Left colon (tissue), 2 donors: ENCODE measurements at regions not wholly inside any gene's neighbourhood (a gene's known extent, or its start where the extent isn't known, plus 50 kb on each side); places are given as distances from the start of the nearest gene placed in this dataset.
"Not testable (repeated sequence)": the region's sequence is repeated elsewhere in the genome, so short reads cannot be mapped to it uniquely, and the experiment has no call there.

Experiments used
- ATAC-seq: fragments of 200-7000 bp; cut with Tn5 transposase; one replicate; pipeline ENCODE4 v1.9.1; 2020; ENCODE audit warnings: mild to moderate bottlenecking, moderate library complexity
- DNase-seq, 2 donors: peaks; one replicate each; pipeline ENCODE4 v3.0.0-alpha.2; 2020
- intact Hi-C, 2 donors: fragments of 100-400 bp; cut with DNase I in 1 of 2; cut with micrococcal nuclease in 1 of 2; formaldehyde crosslinking; loops; one replicate each; pipeline versions ENCODE4 v1.11.2 to v1.14.0; 2022; cut with DNase I, micrococcal nuclease
- donor health status: DM: no; HTN: no; CAD: no.
- donor health status: DM: yes; HTN: yes; CAD: no.

DNA sequence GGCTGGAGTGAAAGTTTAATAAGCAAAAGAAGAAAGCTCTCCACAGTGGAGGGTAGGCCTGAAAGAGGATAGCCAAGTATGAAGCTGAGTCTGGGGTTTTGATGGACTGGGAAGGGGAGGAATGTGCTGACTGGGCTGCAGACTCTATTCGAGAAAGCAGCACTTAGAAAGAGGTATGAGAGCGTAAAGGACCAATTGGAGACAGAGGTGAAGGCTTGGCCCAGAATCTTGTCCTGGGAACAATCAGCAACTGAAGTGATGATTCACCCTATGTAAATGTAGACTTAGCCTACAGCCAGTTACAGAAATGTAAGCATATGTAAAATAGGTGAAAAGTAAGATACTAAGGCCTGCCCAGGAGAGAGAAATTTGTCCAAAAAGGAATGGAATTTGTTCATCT, 111.2 kb upstream of the HSFY2 start:
- DNase-seq (no peak), ATAC-seq (no peak)
- intact Hi-C loops, result no loop called here

DNA sequence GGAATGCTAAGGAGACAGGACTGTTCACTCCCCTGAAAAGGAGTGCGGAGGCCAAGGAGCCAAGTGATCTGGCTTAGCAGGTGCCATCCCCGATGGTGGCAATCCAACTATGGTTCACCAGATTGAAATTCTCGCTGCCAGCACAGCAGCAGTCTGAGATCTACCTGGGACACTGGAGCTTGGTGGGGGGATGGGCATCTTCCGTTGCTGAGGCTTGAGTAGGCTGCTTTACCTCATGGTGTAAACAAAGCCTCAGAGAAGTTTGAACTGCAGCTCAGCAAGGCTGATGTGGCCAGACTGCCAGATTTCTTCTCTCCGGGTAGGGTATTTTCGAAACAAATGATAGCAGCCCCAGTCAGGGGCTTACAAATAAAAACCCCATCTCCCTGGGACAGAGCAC, 95.6 kb upstream of the HSFY2 start:
- ATAC-seq, intact Hi-C loops: not testable (repeated sequence)

DNA sequence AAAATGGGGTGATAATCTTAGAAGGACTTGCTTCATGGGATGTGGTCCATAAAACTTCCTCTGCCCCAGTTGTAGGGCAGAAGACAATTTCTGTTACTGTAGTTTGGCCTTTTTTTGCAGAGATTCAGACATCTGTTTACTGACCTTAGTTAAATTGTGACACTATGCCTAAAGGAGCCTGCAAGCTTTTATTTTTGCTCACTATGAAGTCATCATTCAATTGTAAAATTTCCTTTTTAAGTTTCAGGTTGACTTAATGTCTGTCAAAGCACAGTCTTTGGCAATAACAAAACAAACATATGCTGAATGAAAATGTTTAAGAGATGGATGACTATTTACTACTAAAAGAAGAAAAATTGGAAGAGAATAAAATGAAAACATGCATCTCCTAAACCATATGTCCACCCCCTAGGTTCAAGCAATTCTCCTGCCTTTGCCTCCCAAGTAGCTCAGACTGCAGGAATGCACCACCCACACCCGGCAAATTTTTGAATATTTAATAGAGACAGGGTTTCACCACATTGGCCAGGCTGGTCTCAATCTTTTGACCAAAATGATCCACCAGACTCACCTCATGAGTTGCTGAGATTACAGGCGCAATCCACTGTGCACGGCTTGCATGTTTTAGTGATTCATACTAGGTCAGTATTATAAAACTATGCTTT, 93.5 kb upstream of the HSFY2 start:
- ATAC-seq, DNase-seq, intact Hi-C loops: not testable (repeated sequence)

More for the DNA sequence above, 95.6 kb upstream of the HSFY2 start:
- not testable (repeated sequence) for DNase-seq

DNA sequence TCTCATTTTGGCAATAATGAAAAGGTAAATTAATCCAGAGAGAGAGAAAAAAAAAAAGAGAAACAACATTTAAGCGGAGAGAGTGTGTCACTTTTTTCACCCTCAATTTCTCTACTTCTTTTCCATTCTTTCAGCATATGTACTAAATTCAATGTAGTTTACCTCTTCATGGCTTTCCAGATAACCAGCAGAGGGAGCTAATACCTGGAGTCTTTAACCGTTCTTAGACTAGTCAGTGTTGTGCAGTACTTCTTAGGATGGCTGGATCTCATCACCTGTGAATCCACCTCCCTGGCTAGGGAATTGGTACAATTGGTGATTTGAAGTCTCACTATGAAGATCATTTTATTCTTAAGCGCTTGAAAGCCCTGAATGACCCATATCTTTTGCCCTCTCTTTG, 87.3 kb upstream of the HSFY2 start:
- ATAC-seq, intact Hi-C loops, DNase-seq: not testable (repeated sequence)

DNA sequence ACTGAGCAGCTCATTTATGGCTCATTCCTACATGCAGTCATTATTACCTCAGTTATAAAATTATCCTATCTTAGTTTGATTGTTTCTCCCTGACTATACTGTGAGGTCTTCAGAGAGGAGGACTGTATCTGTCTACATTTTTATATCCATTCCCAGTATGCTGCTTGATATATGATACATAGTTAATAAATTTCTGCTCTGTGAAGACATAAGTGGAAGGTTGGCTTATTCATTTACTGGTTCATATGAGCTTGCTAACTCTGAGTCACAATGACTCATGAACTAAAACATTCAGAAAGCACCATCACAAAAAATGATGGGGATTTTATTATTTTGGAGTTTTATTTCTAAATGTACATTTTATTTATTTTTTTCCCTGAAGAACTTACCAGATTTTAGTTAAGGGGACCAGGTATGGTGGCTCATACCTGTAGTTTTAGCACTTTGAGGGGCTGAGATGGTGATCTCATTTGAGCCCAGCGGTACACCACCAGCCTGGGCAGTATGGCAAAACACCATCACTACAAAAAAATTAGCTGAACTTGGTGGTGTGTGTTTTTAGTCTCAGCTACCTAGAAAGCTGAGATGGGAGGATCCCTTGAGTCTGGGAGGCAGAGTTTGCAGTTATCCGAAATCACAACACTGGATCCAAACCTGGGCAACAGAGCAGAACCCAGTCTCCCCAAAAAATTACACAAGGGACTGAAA, 85.1 kb upstream of the HSFY2 start:
- DNase-seq, intact Hi-C loops, ATAC-seq: not testable (repeated sequence)

DNA sequence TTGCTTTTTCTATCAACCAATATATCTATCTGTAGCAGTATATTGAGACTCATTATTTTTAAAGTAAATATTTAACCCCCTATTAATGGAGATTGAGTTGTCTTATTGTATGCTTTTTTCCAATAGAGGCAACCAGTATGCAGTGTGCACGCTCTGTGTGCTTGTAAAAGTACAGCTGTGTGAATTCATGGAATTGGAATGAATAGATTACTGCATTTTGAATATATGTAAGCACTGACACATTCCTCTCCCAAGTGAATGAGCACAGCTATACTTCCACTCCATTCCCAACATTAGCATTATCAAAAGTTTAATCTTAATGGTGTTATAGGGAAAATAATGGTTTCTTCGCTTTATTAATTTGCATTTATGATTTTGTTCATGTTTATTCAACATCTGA, 81.6 kb upstream of the HSFY2 start:
- ATAC-seq, intact Hi-C loops, DNase-seq: not testable (repeated sequence)

DNA sequence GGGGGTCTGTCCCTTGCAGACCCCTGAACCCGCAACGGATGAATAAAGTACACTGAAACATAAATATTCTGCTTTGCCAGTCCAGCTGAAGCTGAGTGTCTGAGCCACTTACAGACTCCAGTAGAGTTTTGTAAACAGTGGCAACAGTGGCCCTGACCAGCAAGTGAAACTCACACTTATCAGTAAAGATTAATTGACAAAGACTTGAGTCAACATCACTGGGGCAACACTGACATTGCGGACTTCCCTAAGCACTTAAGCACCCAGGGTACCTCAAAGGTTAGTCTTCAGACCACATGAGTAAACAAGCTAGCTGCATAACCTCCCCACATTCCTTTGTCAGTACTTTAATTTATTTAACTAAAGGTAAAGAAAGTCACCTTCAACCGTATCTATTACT, 79.8 kb upstream of the HSFY2 start:
- DNase-seq, intact Hi-C loops, ATAC-seq: not testable (repeated sequence)

DNA sequence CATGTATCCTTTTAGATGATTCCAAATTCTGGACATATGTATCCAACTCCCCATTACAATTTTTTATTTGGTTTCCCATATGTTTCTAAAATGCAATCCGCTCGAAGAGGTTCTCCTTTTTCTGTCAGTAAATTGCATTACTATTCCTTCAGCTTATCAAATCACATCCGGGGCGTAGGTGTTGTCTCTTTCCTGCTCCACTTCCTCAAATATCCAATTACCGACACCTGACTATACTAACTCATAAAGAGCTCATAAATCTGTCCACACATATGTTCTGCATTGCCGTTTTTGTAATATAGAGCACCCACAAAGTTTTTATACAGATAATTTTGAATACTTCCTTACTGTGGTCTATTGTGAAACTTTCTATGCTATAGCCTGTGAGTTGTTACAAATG, 63.1 kb upstream of the HSFY2 start:
- intact Hi-C loops, ATAC-seq, DNase-seq: not testable (repeated sequence)
